DND-41 (cell line): ENCODE measurements at regions not wholly inside any gene's neighbourhood (a gene's known extent, or its start where the extent isn't known, plus 50 kb on each side); places are given as distances from the start of the nearest gene placed in this dataset.

Experiments
- ATAC-seq: fragments of 200-7000 bp; cut with Tn5 transposase; 3 replicates; pipeline ENCODE4 v1.9.1; 2021; ENCODE audit warnings: low read depth; ENCODE audit not compliant: insufficient read depth
- DNase-seq: peaks from one replicate; pipeline ENCODE4 v3.0.0-alpha.2; 2020
- H2AFZ ChIP-seq: 2 replicates; pipeline ENCODE4 v1.6.0; 2012; ENCODE audit warnings: low read depth, low read length
- H3K27ac ChIP-seq: 2 replicates; pipeline ENCODE4 v1.5.1; 2012; ENCODE audit warnings: low read length, inconsistent platforms
- H3K27me3 ChIP-seq: fragments of 200-600 bp; sonication (generic); 2 replicates; pipeline ENCODE4 v1.6.0; 2012; ENCODE audit warnings: low read length, mild to moderate bottlenecking, inconsistent platforms; ENCODE audit not compliant: insufficient read depth, poor library complexity
- H3K36me3 ChIP-seq: 2 replicates; pipeline ENCODE4 v1.5.1; 2012; ENCODE audit warnings: low read length, inconsistent platforms; ENCODE audit not compliant: insufficient read depth
- H3K4me1 ChIP-seq: 2 replicates; pipeline ENCODE4 v1.5.1; 2012; ENCODE audit warnings: mild to moderate bottlenecking, low read length; ENCODE audit not compliant: insufficient read depth
- H3K4me2 ChIP-seq: 2 replicates; pipeline ENCODE4 v1.6.0; 2012; ENCODE audit warnings: mild to moderate bottlenecking, moderate library complexity, low read length, inconsistent platforms; ENCODE audit not compliant: insufficient read depth
- H3K4me3 ChIP-seq, 2 experiments: fragments of 200-600 bp in 1 of 2; shearing (Covaris generic) in 1 of 2; 2 replicates each; pipeline ENCODE4 v1.5.1; 2012 to 2016; ENCODE audit warnings: inconsistent platforms in 2 of 2, low read length in 2 of 2, mild to moderate bottlenecking in 2 of 2, low read depth in 1 of 2, moderate library complexity in 1 of 2
- H3K79me2 ChIP-seq: 2 replicates; pipeline ENCODE4 v1.6.0; 2012; ENCODE audit warnings: low read length, inconsistent platforms; ENCODE audit not compliant: insufficient read depth
- H3K9ac ChIP-seq: 2 replicates; pipeline ENCODE4 v1.6.0; 2012; ENCODE audit warnings: low read depth, mild to moderate bottlenecking, inconsistent platforms, low read length, moderate library complexity
- H3K9me3 ChIP-seq: 2 replicates; pipeline ENCODE4 v1.5.1; 2012; ENCODE audit warnings: low read length, moderate library complexity, mild to moderate bottlenecking, inconsistent platforms; ENCODE audit not compliant: insufficient read depth, severe bottlenecking
- H4K20me1 ChIP-seq: 2 replicates; pipeline ENCODE4 v1.6.0; 2012; ENCODE audit warnings: low read length; ENCODE audit not compliant: insufficient read depth
- CTCF ChIP-seq: IDR thresholded peaks from 2 replicates; pipeline ENCODE4 v1.5.1; 2012; ENCODE audit warnings: borderline replicate concordance, low read length, moderate library complexity, mild to moderate bottlenecking; ENCODE audit not compliant: poor library complexity, severe bottlenecking; ENCODE audit errors: extremely low read depth
- EZH2 ChIP-seq: IDR thresholded peaks from 3 replicates; pipeline ENCODE4 v1.6.1; 2012; ENCODE audit warnings: borderline replicate concordance, low read depth, mild to moderate bottlenecking, moderate library complexity, low read length, inconsistent platforms; ENCODE audit not compliant: severe bottlenecking

DNA sequence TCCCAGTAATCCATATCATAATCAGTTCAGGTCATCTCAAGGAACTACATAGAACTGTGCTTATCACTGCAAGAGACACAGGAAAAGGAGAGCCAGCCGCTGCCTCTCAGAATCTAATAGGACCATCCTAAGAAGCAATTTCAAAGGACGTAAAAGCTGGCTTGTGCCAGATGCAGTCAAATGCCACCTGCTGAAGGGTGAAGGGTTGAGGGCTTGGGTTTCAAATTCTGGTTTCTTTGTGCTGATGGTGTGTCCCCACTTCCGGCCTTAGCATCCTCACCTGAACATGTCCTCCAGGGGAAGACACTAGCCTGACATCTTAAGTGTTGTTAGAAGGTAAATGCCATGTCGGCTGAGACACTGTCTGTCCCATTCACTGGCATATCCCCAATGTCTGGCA, 477.1 kb upstream of the TSHZ3 start:
- no peaks in the 10 kb centered on the region for H3K4me1 ChIP-seq
- H3K36me3 ChIP-seq = no peaks in the 10 kb centered on the region
- no peak overlapping the region for H2AFZ ChIP-seq
- ATAC-seq = no peak
- no peaks in the 10 kb centered on the region for H3K79me2 ChIP-seq
- H3K9ac ChIP-seq = no peak overlapping the region
- no peak overlapping the region for H3K27ac ChIP-seq
- no peaks in the 10 kb centered on the region for H3K9me3 ChIP-seq
- TF ChIP-seq CTCF = no peak
- TF ChIP-seq EZH2 = no peak
- no peak overlapping the region for H3K4me2 ChIP-seq
- H3K27me3 ChIP-seq = no peaks in the 10 kb centered on the region
- no peak for DNase-seq
- no peak overlapping the region for H3K4me3 ChIP-seq
- H4K20me1 ChIP-seq = no peaks in the 10 kb centered on the region

DNA sequence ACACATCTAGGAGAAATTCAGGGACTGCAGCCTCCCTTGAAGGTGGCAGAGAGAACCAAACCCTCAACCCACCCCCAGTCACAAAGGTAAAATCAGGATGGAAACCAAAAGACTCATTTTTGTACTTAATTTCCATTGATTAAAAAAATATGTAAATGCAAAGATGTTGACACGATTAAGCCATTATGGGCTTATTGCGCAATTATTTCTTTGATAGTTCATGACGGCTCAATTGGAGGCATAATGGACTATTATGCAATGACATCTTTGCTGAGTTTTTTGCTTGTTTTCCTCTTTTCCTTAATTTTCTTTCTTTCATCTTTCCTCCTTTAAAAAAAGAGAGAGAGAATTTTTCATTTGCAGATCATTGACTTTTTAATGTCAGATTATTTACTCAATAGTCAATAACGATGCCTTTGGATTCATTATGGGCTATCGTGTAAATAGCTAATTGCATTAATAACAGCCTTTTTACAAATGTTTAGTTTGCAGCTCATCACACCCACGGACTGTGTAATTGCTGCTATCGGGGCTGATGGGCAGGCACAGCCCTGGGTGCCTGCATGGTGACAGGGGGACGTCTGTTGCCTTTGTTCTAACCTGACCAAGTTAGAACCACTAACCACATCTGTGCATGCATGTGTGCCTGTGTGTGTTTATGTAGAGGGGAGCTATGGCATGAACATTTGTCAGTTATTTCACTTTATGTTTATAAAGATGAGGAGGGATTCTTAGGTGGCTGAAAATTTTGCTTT, 482.4 kb upstream of the TSHZ3 start:
- no peak for TF ChIP-seq CTCF
- no peak for TF ChIP-seq EZH2
- Histone ChIP-seq H3K9ac (no peak overlapping the region), H3K36me3 (no peaks in the 10 kb centered on the region), H3K27ac (no peak overlapping the region), H4K20me1 (no peaks in the 10 kb centered on the region), H2AFZ (no peak overlapping the region), H3K4me1 (no peaks in the 10 kb centered on the region), H3K27me3 (no peaks in the 10 kb centered on the region), H3K9me3 (peaks cover 6% of the 10 kb centered on the region), H3K4me3 (no peak overlapping the region), H3K4me2 (no peak overlapping the region), H3K79me2 (no peaks in the 10 kb centered on the region)
- ATAC-seq (no peak), DNase-seq (no peak)

- DNase-seq (no peak), ATAC-seq (no peak)
- TF ChIP-seq EZH2 (no peak), CTCF (no peak)
- peaks cover 6% of the 10 kb centered on the region for H3K9me3 ChIP-seq
- no peaks in the 10 kb centered on the region for H3K27me3 ChIP-seq
- H3K36me3 ChIP-seq = no peaks in the 10 kb centered on the region
- no peak overlapping the region for H3K4me3 ChIP-seq
- H3K4me1 ChIP-seq = no peaks in the 10 kb centered on the region
- H3K79me2 ChIP-seq = no peaks in the 10 kb centered on the region
- H3K4me2 ChIP-seq = no peak overlapping the region
- H3K27ac ChIP-seq = no peak overlapping the region
- no peak overlapping the region for H2AFZ ChIP-seq
- no peaks in the 10 kb centered on the region for H4K20me1 ChIP-seq
- H3K9ac ChIP-seq = no peak overlapping the region
Measured at GRCh38 chr19:31832176-31832548, 482.9 kb upstream of the TSHZ3 start.
